UCSD-AML1 (cell line): ENCODE measurements at regions not wholly inside any gene's neighbourhood (a gene's known extent, or its start where the extent isn't known, plus 50 kb on each side); places are given as distances from the start of the nearest gene placed in this dataset.

ENCODE experiments used
- DNase-seq: peaks from one replicate; lab custom pipeline; 2025; ENCODE audit not compliant: unreplicated experiment; lab: John Stamatoyannopoulos, UW

GRCh38 chr16:6160871-6161270, 1063.3 kb upstream of the EEF2KMT start:
- DNase-seq: no peak

GRCh38 chr16:6160303-6160702, 1062.7 kb upstream of the EEF2KMT start:
- no peak for DNase-seq

- DNase-seq: no peak
These were observed 1060.2 kb upstream of the EEF2KMT start for GRCh38 chr16:6157806-6158205.

DNA sequence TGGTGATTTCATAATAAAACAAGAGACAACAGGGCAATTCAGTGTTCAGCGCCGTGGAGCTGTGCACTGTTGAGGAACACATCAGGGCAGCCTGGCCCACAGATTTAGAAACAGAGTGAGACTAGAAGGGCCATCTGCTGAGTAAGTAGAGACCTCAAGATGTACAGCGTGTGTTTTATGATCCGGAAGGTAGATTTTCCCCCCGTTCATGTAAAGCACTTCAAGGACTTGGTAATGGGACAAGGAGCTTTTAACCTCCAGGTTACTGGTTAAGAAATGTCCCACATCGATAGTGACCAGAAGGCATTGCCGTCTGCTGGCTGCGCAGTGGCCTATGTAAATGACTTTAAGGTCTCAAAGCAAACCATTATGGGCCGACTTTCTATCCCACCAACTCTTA, 1057.7 kb upstream of the EEF2KMT start:
- no peak for DNase-seq

DNA sequence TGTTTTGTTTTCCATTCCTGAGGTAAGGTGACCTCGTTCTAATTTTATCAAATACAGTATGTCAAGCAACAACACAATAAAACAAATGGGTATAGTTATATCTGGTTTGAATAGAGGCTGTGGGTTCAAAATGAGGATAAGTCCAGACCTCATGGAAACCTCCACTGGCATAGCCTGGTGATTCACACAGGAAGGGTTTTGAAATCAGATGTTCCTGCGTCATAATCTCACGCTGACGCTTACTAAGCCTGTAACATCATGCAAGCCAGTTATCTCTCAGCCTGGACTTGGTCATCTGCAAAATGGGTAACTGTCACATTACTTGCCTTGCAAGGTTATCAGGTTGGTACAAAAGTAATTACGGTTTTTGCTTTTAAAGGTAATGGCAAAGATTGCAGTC, 1056.3 kb upstream of the EEF2KMT start:
- DNase-seq: no peak

GRCh38 chr16:6149031-6149430, 1051.4 kb upstream of the EEF2KMT start:
- DNase-seq: no peak

- DNase-seq: no peak
These were observed 1050.8 kb upstream of the EEF2KMT start for GRCh38 chr16:6148361-6148760.

DNA sequence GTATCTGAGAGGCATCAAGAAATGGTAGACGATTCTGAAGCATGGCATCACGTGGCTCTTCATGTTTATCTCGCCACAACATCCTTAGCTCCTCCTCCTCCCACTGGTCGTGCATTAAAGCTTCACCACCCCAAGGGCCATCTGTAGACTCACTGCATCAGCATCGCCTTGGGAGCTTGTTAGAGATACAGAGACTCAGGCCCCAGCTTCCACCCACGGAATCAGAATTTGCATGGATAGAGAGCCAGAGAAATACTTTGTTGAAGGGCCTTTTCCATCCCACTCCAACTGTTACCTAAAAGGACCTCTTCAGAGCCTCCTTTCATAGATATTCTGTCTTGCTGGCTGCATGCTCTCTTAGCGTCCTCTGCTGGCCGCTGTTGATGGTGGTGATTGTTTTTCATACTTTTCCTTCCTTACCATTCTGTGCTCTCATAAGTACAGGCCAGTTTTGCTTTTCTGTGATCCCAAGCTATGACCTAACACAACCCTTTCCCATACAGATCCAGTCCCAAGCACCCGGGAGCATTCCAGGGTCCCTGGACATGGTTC, 1049.4 kb upstream of the EEF2KMT start:
- no peak for DNase-seq

- no peak for DNase-seq
These were observed 1048.8 kb upstream of the EEF2KMT start for GRCh38 chr16:6146356-6146755.

- no peak for DNase-seq
These were observed 1046.9 kb upstream of the EEF2KMT start for GRCh38 chr16:6144463-6144862.

GRCh38 chr16:6143020-6143419, 1045.4 kb upstream of the EEF2KMT start:
- no peak for DNase-seq

DNA sequence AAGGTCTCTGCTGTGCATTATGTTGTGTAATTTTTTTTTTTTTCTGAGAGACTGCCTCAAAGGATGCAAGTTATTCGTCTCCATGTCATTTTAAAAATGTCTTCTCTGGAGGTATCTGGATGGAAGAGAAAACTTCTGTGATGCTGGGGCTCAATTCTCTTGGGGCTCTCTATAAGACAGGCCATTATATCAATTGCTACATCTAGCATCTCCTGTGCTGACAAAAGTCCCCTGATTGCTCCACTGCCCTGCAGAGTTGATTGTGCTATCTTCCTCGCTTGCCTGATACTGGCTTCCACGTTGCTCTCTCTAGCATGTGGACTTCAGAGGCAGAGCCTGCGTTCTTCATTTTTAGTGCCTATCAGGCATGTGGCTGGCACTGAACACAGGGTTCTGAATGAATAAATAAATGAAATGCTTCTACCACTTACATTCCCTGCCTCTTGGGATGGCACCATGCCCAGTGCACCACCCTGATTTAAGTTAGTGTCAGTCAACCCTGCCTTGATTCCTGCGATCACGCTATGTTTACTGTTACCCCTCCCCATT, 1035.5 kb upstream of the EEF2KMT start:
- no peak for DNase-seq

DNA sequence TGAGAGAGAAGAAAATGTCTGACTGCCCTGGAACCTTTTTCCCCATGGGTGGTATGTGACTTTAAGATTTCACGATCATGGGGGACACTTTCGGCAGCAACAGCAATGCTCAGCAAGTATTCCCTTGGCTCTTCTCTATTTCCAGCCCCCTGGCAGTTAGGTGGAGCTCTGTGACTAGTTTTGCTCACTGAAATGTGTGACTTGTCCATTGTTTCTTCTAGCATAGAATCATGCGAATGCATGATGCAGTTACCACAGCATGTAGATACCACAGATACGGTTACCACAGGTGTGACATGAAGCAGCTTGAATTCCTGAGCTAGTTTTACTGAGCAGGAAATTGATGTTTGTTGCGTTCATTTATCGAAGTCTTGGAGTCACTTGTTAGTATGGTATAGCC, 1034.5 kb upstream of the EEF2KMT start:
- no peak for DNase-seq

DNA sequence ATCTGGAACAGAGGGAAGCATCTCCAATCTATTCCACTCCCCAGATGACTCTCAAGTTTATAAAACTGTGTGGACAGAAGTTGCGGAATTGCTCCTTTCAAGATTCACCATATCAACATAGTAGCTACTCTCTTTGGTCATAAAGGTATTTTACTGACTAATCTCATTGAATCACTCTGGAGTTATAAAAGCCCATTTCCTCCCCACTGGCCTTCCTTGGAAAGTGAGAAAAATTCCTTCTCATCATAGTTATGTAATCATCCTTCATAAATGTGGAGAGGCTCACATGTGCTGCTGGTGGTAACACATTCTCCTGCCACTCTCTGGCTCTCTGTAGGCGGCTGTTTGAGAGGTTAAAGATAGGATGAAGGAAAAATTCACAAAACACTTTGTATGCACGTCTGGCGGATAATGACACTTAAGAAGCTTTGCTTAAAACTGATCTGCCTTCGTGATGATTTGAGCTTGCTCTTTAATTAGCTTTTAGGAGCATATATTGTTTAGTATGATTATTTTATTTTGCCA, 1034.0 kb upstream of the EEF2KMT start:
- no peak for DNase-seq

DNA sequence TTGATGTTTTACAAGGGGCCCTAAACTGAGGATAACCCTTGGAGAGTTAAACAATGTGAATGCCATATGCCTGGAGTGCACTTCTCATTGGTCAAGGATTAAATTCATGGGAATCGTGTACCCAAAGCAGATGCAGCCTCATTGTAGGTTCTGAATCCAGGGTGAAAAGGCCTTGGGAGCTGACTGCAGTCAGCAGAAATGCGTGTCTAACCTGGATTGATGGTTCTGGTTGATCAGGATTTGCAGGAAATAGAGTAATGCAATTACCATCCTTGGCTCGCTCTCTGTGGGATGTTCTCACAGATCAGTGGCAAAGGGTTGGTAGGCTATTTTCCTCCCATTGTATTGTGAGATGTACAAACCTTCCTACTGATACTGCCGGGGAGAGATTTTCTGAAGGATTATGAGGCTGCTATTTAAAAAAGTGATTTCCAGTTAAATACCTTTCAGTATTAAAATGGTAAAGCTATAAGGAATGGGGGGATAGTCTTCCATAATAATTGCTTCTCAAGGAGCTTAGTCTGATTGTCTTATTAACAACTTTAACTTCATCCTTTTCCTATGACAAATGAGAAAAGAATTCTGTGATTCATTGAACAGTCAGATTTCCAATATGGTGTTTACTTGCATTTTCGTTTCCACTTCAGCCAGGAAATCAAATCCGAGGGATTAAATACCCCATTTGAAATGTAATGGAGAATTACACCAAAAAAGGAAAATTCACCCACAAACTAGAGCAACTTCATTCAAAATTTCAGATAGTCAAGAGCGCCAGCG, 1028.1 kb upstream of the EEF2KMT start:
- DNase-seq: no peak

DNA sequence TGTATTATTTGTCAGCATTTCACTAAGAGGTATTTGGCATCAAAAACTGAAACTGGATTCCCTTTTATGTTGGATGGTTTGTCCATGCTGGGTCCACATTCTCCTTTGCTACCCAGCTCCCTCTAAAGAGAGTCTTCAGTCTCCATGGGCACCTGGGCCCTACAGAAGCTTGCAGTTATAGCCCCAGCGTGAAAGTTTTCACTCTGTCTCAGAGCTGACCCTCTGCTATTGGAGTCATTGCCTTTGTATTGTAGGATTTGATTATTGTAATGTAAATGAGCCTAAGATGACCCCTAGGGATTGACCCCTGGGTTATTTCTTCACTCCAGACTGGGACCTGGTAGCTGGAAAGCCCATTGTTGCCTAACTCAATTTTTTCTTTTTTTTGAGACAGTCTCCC, 1026.5 kb upstream of the EEF2KMT start:
- DNase-seq: no peak

DNA sequence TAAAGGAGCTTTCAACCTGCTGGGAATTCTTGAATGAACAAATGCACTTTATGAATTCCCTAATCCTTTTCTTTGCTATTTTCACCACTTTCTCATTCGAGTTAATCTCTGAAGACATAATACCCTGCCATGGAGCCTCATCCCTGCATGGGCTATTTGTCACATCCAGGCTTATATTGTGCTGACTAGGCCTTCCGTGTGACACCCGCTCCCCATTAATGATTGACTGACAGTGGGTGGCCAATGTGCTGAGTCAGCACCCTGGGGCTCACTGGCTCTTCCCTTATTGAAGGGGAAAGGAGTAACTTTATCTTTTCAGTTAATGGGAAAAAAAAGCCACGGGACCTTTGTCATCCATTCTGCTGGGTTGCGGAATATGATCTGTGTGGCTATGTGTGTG, 1024.8 kb upstream of the EEF2KMT start:
- no peak for DNase-seq

DNA sequence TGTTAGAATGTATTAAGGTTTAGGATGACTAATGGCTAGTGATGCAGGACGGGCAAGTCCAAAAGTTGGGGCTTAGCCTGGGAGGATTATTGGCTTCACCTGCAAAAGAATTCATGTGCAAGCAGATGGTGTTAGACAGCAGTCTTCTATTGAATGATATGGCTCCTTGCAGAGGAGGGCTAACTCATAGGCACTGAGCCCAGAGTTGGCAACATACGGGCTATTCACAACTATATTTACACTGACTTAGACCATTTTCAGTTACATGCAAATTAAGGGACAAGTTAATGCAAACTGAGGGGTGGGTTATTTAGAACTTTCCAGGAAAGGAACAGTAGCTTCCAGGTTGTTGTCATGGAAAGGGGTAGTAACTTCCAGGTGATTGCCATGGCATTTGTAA, 1017.1 kb upstream of the EEF2KMT start:
- no peak for DNase-seq

DNA sequence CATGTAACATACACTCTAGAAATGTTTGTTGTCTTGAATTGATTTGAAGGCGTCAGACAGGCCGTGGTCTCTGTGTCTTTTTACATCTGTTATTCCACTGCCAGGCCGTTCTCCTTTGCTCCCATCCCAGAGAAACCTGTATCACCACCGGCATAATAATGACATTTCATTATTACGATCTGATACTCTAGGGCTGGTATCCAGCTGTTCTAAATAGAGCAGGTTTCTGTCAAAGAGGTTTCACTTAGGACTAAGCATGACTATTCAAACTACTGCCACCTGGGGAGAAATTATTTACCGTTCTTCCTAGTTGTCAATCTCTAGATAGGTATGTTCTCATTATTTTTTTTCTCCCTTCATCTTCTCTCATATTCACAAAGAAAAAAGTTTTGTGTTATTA, 1016.2 kb upstream of the EEF2KMT start:
- no peak for DNase-seq

DNA sequence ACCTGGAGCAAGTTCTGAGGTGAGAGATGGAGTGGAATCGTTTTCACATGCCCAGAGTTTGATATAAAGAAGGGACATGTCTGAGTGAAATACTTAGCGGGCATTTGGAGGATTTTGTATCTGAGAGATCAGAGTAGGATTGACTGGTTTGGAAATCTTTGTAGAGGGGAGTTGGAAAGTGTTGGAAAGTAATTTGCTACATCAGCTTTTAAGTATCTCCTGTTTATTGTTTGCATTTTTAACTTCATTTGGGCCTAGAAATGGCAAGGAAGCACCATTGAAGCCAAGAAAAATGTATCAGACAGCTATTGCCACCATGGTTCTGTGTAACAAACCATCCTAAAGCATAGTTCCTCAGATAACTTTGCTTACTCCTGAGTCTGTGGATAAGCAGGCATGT, 1015.1 kb upstream of the EEF2KMT start:
- no peak for DNase-seq

- no peak for DNase-seq
These were observed 1013.8 kb upstream of the EEF2KMT start for GRCh38 chr16:6111390-6111789.

GRCh38 chr16:6110346-6110745, 1012.8 kb upstream of the EEF2KMT start:
- DNase-seq: no peak
